Spleen (tissue), 7 donors: ENCODE measurements at regions not wholly inside any gene's neighbourhood (a gene's known extent, or its start where the extent isn't known, plus 50 kb on each side); places are given as distances from the start of the nearest gene placed in this dataset.
"Not testable (repeated sequence)": the region's sequence is repeated elsewhere in the genome, so short reads cannot be mapped to it uniquely, and the experiment has no call there.

Experiments
- POLR2A ChIP-seq, 3 donors: fragments of 450-650 bp; IDR thresholded peaks; one replicate each; pipeline ENCODE4 v1.5.1; 2017; ENCODE audit warnings: antibody characterized with exemption in 3 of 3, mild to moderate bottlenecking in 1 of 3
- POLR2AphosphoS5 ChIP-seq, 3 donors: sonication (generic); formaldehyde crosslinking; IDR thresholded peaks; one replicate each; pipeline ENCODE4 v1.5.1; 2017; ENCODE audit warnings: antibody characterized with exemption in 3 of 3
- TF ChIP-seq, protein P1 (sequence below), 11 experiments: fragments of 200-600 bp in 7 of 11; fragments of 450-650 bp in 4 of 11; sonication (generic) in 4 of 11; IDR thresholded peaks in 8 of 11; conservative IDR thresholded peaks in 3 of 11; 1 replicate in 7 of 11; 2 replicates in 4 of 11; pipeline versions ENCODE4 v1.4.0 to v1.8.0; 2016 to 2021; ENCODE audit warnings: antibody characterized with exemption in 11 of 11, inconsistent platforms in 4 of 11, mild to moderate bottlenecking in 1 of 11
- donor health status: DM: no; HTN: no; CAD: no; lungs with moderate emphysema.
- donor health status: DM: no; HTN: no; CAD: no.
- donor health status: DM: no; HTN: no; CAD: no.

DNA sequence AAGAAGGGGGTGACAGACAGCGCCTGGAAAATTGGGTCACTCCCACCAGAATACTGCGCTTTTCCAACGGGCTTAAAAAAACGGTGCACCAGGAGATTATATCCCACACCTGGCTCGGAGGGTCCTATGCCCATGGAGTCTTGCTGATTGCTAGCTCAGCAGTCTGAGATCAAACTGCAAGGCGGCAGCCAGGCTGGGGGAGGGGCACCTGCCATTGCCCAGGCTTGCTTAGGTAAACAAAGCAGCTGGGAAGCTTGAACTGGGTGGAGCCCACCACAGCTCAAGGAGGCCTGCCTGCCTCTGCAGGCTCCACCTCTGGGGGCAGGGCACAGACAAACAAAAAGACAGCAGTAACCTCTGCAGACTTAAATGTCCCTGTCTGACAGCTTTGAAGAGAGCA lies 84.0 kb upstream of the IRAK1BP1 start:
- TF ChIP-seq, protein P1, sequence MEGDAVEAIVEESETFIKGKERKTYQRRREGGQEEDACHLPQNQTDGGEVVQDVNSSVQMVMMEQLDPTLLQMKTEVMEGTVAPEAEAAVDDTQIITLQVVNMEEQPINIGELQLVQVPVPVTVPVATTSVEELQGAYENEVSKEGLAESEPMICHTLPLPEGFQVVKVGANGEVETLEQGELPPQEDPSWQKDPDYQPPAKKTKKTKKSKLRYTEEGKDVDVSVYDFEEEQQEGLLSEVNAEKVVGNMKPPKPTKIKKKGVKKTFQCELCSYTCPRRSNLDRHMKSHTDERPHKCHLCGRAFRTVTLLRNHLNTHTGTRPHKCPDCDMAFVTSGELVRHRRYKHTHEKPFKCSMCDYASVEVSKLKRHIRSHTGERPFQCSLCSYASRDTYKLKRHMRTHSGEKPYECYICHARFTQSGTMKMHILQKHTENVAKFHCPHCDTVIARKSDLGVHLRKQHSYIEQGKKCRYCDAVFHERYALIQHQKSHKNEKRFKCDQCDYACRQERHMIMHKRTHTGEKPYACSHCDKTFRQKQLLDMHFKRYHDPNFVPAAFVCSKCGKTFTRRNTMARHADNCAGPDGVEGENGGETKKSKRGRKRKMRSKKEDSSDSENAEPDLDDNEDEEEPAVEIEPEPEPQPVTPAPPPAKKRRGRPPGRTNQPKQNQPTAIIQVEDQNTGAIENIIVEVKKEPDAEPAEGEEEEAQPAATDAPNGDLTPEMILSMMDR (IDR thresholded peaks at IDR 0.05 in 8 of 11, conservative IDR thresholded peaks at IDR 0.05 in 3 of 11), result not testable (repeated sequence)
- not testable (repeated sequence) for TF ChIP-seq POLR2A, POLR2AphosphoS5 (IDR thresholded peaks at IDR 0.05)
